PC-9 (cell line): ENCODE measurements at regions not wholly inside any gene's neighbourhood (a gene's known extent, or its start where the extent isn't known, plus 50 kb on each side); places are given as distances from the start of the nearest gene placed in this dataset.

Experiments
- BruUV-seq: library from RNA; stranded (reverse); fragments of 400-500 nt; replicated peaks from 2 replicates; lab custom pipeline; 2021; lab: Mats Ljungman, UMichigan
- CTCF ChIA-PET: fragments of 300-600 bp; sonication (Branson Sonifier 250); formaldehyde crosslinking; loops from one replicate; lab custom pipeline; 2022; ENCODE audit warnings: antibody characterized with exemption; lab: Charles Lee
- POLR2A ChIA-PET: fragments of 300-600 bp; sonication (Branson Sonifier 250); formaldehyde crosslinking; loops from one replicate; lab custom pipeline; 2022; ENCODE audit warnings: antibody characterized with exemption; ENCODE audit not compliant: unreplicated experiment; lab: Charles Lee
- DNase-seq, 2 experiments: peaks; one replicate each; pipeline versions ENCODE4 v3.0.0 to v3.0.0-alpha.2; 2015 to 2022; ENCODE audit warnings: mixed read lengths in 1 of 2
- H2AFZ ChIP-seq: fragments of 200-600 bp; sonication (generic); 2 replicates; pipeline ENCODE4 v1.8.1; 2017; ENCODE audit warnings: antibody characterized with exemption
- H3F3A ChIP-seq: fragments of 200-600 bp; sonication (generic); 2 replicates; pipeline ENCODE4 v1.8.1; 2017; ENCODE audit warnings: antibody characterized with exemption, mild to moderate bottlenecking, low read depth; ENCODE audit not compliant: insufficient read depth
- H3K27ac ChIP-seq: fragments of 200-600 bp; sonication (generic); 2 replicates; pipeline ENCODE4 v1.6.1; 2016; ENCODE audit warnings: mixed run types
- H3K27me3 ChIP-seq: fragments of 200-600 bp; sonication (generic); 2 replicates; pipeline ENCODE4 v1.6.1; 2016; ENCODE audit warnings: low read depth, mixed run types; ENCODE audit not compliant: insufficient read depth
- H3K36me3 ChIP-seq: fragments of 200-600 bp; sonication (generic); 2 replicates; pipeline ENCODE4 v1.6.1; 2016; ENCODE audit warnings: low read depth, mixed run types
- H3K4me1 ChIP-seq: fragments of 200-600 bp; sonication (generic); replicated peaks from 2 replicates; pipeline ENCODE4 v1.6.1; 2016; ENCODE audit warnings: mixed run types; ENCODE audit not compliant: insufficient read depth
- H3K4me2 ChIP-seq: fragments of 200-600 bp; sonication (generic); 2 replicates; pipeline ENCODE4 v1.6.1; 2017; ENCODE audit warnings: mixed run types
- H3K4me3 ChIP-seq: fragments of 200-600 bp; sonication (generic); 2 replicates; pipeline ENCODE4 v1.6.1; 2016; ENCODE audit warnings: mixed run types
- H3K79me2 ChIP-seq: fragments of 200-600 bp; sonication (generic); 2 replicates; pipeline ENCODE4 v1.6.1; 2017; ENCODE audit warnings: low read depth, mixed run types
- H3K9me2 ChIP-seq: fragments of 200-600 bp; sonication (generic); 2 replicates; pipeline ENCODE4 v1.8.1; 2017; ENCODE audit warnings: mild to moderate bottlenecking; ENCODE audit not compliant: insufficient read depth
- H3K9me3 ChIP-seq: fragments of 200-600 bp; sonication (generic); 2 replicates; pipeline ENCODE4 v1.8.1; 2016; ENCODE audit warnings: low read depth; ENCODE audit not compliant: insufficient read depth
- H4K20me1 ChIP-seq: fragments of 200-600 bp; sonication (generic); 2 replicates; pipeline ENCODE4 v1.8.1; 2017; ENCODE audit not compliant: insufficient read depth
- CTCF ChIP-seq: fragments of 200-600 bp; sonication (generic); conservative IDR thresholded peaks from 2 replicates; pipeline ENCODE4 v1.6.1; 2017; ENCODE audit warnings: mixed run types, antibody characterized with exemption, mild to moderate bottlenecking, moderate library complexity
- EZH2 ChIP-seq: fragments of 200-600 bp; sonication (generic); IDR thresholded peaks from 2 replicates; pipeline ENCODE4 v1.8.0; 2017; ENCODE audit warnings: antibody characterized with exemption, low read depth
- intact Hi-C: fragments of 100-400 bp; cut with micrococcal nuclease; formaldehyde crosslinking; loops from one replicate; pipeline ENCODE4 v1.10.0; 2022; ENCODE audit not compliant: unreplicated experiment

DNA sequence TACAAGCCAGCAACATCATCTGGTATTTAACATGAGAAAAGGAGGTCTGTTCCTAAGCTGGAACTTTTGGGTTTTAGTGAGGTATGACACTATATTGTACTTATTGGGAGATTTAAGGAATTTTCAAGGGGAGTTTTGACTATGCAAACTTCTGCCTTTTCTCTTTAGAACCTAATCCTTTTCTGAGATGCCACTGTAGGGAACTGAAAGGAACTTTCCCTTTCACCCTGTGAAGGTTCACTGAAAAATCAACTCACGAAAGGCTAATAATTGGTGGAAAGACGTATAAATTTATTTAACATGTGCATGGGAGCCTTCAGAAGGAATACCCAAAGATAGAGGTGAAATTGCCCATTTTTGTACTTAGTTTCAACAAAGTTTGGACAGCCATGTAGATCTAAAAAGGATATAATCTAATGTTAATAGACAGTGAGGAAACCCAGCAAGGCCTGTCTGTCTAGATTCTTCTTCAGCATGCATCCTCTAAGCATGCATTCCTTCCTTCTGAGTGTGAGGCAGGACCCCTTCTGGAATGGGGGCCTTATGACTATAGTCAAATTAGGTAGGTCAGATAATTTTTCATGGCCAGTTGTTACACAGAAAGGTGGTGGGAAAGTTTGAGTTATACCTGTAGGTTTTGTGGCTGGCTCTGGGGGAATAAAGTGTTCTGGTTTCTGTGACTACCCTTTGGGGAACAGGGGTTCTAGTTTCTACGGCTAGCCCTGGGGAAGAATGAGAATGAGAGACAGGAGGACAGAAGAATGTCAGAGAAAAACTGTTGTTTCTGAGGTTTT is 200.3 kb downstream of the C9orf152 start:
- no TSS peak for BruUV-seq

GRCh38 chr9:110008663-110009062 is 199.3 kb downstream of the C9orf152 start:
- intact Hi-C loops = no loop called here
- Histone ChIP-seq H3K9me2 (no peaks in the 10 kb centered on the region), H3K79me2 (no peaks in the 10 kb centered on the region), H3F3A (no peaks in the 10 kb centered on the region), H2AFZ (no peak overlapping the region), H3K4me2 (no peak overlapping the region), H3K9me3 (no peaks in the 10 kb centered on the region), H4K20me1 (no peaks in the 10 kb centered on the region), H3K27me3 (no peaks in the 10 kb centered on the region), H3K4me1 (peaks cover 30% of the 10 kb centered on the region), H3K4me3 (no peak overlapping the region), H3K36me3 (no peaks in the 10 kb centered on the region), H3K27ac (no peak overlapping the region)
- no peak for DNase-seq
- ChIA-PET CTCF (no interaction called here), POLR2A (no interaction called here)
- no TSS peak for BruUV-seq
- TF ChIP-seq CTCF (no peak), EZH2 (no peak)

More for the DNA sequence above, 200.3 kb downstream of the C9orf152 start:
- H2AFZ ChIP-seq = no peak overlapping the region
- peak in 1 of 2 experiments; percentile 50 for DNase-seq
- CTCF ChIA-PET = interaction anchor here (0.6 kb wide), 1 partner anchor 104 kb away, joined by 5 read pairs; no protein-coding TSS in a partner anchor
- no peak overlapping the region for H3K4me2 ChIP-seq
- TF ChIP-seq CTCF (no peak), EZH2 (no peak)
- H3K27ac ChIP-seq = no peak overlapping the region
- H3K9me3 ChIP-seq = no peaks in the 10 kb centered on the region
- intact Hi-C loops = no loop called here
- H3K27me3 ChIP-seq = no peaks in the 10 kb centered on the region
- no peaks in the 10 kb centered on the region for H3K9me2 ChIP-seq
- no peaks in the 10 kb centered on the region for H4K20me1 ChIP-seq
- H3K36me3 ChIP-seq = no peaks in the 10 kb centered on the region
- POLR2A ChIA-PET = no interaction called here
- H3K79me2 ChIP-seq = no peaks in the 10 kb centered on the region
- H3K4me3 ChIP-seq = no peak overlapping the region
- no peaks in the 10 kb centered on the region for H3F3A ChIP-seq
- peaks cover 30% of the 10 kb centered on the region for H3K4me1 ChIP-seq

DNA sequence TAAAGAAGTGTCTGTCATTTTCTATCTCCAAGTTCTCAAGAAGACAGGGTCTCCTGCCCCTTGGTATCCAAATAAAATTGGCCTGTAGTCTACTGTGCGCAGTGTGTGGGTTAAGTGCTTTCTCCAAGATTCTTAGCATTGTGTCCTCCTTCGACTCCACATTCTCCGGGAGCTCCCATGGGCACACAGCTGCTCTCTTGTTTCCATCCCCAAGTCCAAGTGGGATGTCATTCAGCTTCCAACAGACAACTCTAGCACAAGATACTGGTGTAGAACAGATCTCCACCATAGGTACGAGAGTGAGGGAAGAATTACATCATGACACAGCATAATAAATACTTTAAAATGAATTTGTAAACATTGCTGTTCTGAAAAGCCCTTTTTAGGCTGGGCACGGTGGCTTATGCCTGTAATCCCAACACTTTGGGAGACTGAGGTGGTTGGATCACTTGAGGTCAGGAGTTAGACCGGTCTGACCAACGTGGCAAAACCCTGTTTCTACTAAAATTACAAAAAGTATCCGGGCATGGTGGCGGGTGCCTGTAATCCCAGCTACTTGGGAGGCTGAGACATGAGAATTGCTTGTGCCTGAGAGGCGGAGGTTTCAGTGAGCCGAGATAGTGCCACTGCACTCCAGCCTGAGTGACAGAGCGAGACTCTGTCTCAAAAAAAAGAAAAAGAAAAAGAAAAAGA is 196.2 kb downstream of the C9orf152 start:
- Histone ChIP-seq H3K27ac (no peak overlapping the region), H2AFZ (no peak overlapping the region), H3F3A (peaks cover 5% of the 10 kb centered on the region; the same call in 1 of the 2 replicates), H3K4me3 (no peak overlapping the region), H3K4me2 (no peak overlapping the region), H3K36me3 (no peaks in the 10 kb centered on the region), H3K79me2 (no peaks in the 10 kb centered on the region), H3K9me2 (no peaks in the 10 kb centered on the region), H4K20me1 (no peaks in the 10 kb centered on the region), H3K4me1 (peaks cover 26% of the 10 kb centered on the region), H3K27me3 (no peaks in the 10 kb centered on the region), H3K9me3 (no peaks in the 10 kb centered on the region)
- ChIA-PET POLR2A (no interaction called here), CTCF (no interaction called here)
- intact Hi-C loops = no loop called here
- BruUV-seq = no TSS peak
- DNase-seq = no peak
- TF ChIP-seq CTCF (no peak), EZH2 (no peak)
